ENCODE measurements at regions not wholly inside any gene's neighbourhood (a gene's known extent, or its start where the extent isn't known, plus 50 kb on each side); places are given as distances from the start of the nearest gene placed in this dataset.

DNA sequence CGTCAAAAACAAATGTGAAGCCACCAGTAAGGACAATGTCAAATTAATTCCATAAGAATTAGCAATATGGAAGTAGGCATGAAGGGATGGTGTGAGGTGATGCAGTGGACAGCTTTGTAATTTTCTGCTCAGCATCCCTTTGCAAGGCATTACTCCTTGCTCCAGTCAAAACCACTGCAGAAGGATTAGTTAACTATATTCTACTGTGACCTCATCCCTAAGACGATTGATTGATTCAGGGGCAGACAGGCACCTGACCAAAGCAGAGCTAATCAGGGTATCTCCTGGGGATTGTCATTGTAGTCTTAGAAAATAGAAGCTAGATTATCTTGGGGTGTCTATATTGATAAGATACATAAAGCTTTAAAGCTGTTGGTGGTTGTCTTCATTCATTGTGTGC lies 98.7 kb downstream of the NMUR2 start:
- TF ChIP-seq, protein P1, sequence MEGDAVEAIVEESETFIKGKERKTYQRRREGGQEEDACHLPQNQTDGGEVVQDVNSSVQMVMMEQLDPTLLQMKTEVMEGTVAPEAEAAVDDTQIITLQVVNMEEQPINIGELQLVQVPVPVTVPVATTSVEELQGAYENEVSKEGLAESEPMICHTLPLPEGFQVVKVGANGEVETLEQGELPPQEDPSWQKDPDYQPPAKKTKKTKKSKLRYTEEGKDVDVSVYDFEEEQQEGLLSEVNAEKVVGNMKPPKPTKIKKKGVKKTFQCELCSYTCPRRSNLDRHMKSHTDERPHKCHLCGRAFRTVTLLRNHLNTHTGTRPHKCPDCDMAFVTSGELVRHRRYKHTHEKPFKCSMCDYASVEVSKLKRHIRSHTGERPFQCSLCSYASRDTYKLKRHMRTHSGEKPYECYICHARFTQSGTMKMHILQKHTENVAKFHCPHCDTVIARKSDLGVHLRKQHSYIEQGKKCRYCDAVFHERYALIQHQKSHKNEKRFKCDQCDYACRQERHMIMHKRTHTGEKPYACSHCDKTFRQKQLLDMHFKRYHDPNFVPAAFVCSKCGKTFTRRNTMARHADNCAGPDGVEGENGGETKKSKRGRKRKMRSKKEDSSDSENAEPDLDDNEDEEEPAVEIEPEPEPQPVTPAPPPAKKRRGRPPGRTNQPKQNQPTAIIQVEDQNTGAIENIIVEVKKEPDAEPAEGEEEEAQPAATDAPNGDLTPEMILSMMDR (IDR thresholded peaks at IDR 0.05; ENCODE audit: low read depth, low read length): no peak
- TF ChIP-seq POLR2A (IDR thresholded peaks at IDR 0.05; ENCODE audit: extremely low read depth, insufficient read length): no peak
- TF ChIP-seq, protein P2, sequence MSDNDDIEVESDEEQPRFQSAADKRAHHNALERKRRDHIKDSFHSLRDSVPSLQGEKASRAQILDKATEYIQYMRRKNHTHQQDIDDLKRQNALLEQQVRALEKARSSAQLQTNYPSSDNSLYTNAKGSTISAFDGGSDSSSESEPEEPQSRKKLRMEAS (IDR thresholded peaks at IDR 0.05; ENCODE audit: low read depth, low read length): no peak

Measured in NB4 (cell line).